SHP77 treated with DMSO at 0.1 percent for 48 hours (cell line): ENCODE measurements at regions not wholly inside any gene's neighbourhood (a gene's known extent, or its start where the extent isn't known, plus 50 kb on each side); places are given as distances from the start of the nearest gene placed in this dataset.
"Not testable (repeated sequence)": the region's sequence is repeated elsewhere in the genome, so short reads cannot be mapped to it uniquely, and the experiment has no call there.

Experiments used
- DNase-seq: peaks from one replicate; lab custom pipeline; 2025; lab: John Stamatoyannopoulos, UW

DNA sequence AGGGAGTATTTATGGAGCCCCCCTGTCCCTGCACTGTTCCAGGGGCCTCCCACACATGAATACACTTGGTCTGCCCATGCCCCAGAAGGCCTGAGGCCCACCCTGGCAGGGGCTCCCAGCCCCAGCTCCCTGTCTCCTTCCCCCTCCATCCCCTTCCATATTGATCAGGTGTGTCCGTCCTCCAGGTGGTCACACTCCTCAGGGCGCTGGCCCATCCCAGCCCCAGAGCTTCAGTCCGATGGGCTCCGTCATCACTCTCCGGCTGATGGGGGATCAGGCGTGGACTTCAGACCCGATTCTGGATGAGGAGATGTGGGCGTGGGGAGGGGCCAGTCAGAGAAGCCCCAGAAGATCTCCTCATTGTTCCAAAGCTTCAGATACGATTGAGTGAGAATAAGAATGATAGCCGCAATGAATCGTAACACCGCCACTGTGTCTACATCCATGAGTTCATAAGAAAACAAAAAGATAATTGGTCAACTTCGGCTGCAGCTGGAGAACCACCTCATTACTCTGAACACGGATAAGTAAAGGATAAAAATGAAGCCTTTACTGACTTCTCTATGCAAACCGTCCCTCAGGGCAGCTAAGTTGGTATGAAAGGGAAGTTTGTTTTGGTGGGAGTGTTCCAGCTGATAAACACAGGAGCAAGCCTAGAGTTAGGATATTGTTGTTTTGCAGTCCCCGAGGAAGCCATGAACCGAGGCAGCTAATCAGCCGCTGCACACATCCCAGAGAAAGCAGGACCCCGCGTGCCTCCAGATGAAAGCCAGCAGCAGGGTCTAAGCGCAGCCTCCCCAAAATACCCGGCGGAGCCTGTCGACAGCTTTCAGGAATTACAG lies 279.5 kb downstream of the NDUFA10 start:
- DNase-seq: no peak

DNA sequence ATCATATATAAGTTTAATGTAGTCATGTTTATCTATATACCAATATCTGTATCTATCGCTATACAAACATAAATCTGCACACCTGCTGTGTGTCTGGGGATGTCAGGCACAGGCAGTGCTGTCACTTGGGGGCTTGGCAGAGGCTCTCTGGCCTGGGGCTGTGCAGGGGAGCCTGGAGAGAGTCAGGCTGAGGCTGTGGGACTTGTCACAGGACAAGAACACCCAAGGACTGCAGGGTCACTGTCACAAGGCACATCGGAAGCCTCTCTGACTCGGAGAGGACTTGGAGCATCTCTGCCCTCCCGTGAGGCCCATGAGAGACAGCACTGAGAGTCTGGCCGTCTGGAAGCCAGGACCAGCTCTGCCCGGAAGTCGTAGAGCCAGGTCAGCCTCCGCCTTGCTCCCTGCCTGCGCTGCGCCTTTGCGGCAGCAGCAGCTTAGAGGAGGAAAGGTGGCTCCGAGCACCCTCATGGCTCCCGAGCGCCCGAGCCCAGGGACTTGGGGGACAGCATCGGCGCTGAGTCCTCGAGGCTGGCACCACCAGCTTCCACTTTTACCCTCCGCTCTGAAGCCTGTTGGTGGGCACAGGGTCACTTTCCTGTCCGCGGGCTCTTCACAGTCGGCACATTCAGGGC lies 280.3 kb downstream of the NDUFA10 start:
- no peak for DNase-seq

DNA sequence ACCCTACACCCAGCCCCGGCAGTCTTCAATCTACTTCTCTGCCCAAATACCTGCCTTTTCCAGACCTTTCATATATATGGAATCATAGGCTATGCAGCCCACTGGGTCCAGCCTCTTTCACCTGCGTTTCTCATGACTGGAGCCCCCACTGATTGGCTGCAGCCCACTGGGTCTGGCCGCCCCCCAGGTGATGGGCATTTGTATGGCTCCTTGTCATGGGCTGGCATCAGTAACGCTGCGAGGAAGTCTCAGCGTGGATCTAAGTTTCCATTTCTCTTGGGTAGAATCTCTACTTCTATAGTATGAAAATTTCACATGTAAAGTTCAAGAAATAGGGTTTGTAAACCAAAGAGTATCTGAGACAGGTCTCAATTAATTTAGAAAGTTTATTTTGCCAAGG lies 281.9 kb downstream of the NDUFA10 start:
- DNase-seq: no peak

DNA sequence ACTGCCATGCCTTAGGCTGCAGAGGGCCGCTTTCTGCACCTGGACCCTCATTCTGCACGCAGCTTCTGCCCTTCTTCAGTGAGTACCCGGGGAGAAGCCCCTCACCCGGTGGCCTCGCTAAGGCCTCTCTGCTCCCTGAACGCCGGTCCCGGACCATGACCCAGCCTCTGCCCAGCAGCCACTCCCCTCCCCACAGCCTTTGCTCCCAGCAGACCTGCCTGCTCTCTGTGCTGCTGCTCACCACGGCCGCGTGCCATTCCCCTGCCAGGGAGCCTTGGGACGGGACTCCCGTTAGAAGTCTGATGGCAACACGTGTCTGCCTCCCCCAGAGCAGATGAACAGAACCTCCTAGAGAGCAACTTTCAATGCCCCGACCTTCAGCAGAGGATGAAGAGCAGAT lies 282.8 kb downstream of the NDUFA10 start:
- no peak for DNase-seq

DNA sequence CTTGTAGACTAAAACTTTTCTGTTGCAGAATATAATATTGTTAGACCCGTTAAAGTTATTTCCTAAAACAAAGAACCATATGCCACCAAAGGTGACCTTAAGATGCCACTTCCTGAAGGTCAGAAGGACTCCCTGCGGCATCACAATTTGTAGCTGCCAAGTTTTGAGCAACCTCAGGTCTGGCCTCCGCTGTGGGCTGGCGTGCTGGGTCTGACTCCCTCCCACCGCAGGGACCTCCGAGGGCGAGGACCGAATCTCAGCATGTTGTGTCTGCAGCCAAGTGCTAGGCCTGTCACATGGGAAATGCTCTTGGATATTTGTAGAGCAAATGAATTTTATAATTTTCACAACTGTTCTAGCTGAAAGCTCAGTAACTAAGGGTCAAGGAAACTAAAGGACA lies 285.9 kb downstream of the NDUFA10 start:
- DNase-seq: no peak

DNA sequence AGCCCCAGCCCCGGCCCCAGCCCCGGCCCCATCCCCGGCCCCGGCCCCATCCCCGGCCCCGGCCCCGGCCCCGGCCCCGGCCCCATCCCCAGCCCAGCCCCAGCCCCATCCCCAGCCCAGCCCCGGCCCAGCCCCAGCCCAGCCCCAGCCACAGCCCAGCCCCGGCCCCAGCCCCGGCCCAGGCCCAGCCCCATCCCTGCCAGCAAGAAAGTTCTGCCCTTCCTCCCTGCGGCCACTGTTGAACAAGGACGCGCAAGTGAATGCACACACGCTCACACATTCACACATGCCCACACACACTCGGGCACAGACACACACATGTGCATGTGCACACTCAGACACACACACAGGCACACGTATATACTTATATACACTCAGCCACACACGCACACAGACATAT lies 287.0 kb downstream of the NDUFA10 start:
- no peak for DNase-seq

DNA sequence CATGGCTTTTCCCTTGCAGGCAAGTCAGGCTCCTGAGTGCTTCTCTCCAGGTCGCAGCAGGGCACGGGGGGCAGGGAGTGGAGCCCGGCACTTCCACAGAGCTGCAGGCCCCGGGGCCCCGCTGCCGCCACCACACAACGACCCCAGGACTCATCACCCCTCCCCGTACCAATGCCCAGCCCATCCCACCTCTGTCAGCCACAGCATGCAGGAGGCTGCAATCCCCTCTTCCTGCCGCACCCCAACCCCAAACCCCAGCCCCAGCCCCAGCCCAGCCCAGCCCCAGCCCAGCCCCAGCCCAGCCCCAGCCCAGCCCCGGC lies 288.0 kb downstream of the NDUFA10 start:
- no peak for DNase-seq

DNA sequence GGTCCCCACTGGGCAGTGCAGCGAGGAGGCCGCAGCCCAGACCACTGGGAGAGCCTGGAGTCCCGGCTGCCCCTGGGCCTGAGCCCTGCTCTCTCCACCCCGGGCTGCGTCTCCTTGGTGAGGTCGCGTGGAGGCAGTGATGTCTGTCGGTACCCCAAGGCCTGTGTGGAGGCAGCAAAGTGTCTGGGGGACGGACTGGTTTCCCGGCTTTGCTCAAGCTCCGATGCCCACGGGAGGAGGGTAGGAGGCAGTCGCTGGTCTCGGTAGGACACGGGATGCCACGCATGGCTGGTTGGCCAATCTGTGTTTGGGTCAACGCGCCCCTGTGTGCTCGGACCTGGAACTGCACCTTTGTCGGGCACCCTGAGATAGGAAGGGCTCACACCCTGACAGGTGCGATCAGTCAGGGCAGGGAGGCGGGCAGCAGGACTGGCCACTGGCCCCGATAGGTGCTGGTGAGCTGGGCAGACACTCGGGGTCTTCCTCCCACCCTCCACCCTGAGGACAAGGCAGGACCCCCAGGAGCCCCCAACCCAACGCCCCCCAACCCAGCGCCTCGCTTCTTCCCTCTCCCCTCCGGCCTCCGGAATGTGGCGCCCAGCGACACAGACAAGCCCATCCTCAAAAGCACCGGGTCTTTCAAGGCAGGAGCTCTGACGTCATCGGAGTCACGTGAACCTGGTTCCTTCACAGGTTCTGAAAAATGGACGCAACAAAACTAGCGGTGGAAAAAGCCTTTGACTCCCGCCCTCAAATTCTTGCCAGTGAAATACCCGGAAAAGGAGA lies 288.6 kb downstream of the NDUFA10 start:
- no peak for DNase-seq

DNA sequence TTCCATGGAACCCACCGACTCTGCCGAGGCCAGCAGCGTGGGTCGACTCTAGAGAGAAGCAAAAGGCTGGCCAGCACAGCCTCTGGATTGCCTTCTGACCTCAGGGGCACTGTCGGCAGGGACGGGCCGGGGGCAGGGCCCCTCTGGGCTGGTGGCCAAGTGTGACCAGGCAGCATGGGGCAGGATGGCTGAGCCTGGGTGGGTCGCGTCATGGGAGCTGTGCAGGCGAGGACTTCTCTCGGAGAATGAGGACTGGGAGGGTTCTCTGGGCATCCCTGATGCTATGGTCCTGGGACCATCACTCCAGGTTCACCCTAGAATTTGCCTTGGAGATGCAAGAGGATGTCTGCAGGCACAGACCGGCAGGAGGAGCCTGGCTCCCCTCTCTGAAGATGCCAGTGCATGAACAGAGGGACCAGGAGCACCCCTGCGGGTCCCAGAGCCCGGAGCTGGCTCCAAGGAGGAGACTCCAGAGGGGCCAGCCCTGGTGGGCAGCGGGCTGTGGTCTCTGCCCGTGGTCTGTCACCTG lies 289.2 kb downstream of the NDUFA10 start:
- DNase-seq: no peak

DNA sequence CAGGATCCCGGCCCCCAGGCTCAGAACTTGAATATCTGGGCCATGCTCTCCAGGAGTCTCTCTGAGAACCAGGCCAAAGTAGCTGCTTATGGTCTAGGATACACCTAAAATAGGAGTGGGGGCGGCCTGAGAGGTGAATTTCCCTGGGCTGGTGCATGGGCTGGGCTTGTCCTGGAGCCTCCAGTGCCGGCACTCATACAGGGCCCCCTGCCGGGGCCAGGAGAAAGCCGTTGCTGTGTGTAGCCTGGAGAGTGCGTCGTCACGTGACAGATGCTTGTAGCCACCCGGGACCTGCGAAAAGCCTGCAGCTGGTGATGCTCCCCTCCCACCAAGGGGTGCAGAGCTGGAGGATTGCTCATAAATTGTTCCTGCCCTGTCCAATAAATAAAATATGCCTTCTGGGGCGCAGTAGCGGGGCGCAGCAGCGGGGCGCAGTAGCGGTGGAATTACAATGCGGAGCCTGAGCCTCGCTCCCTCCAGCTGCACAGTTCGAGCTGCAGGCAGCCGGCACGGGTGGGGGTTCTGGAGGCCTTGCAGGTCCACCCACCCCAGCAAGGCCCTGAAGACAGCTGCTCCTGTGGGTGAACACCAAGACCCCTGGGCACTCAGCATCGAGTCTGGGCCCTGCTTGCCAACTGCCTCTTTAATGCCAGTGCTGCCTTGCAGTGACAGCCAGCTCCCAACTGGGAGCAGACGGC lies 289.9 kb downstream of the NDUFA10 start:
- no peak for DNase-seq

DNA sequence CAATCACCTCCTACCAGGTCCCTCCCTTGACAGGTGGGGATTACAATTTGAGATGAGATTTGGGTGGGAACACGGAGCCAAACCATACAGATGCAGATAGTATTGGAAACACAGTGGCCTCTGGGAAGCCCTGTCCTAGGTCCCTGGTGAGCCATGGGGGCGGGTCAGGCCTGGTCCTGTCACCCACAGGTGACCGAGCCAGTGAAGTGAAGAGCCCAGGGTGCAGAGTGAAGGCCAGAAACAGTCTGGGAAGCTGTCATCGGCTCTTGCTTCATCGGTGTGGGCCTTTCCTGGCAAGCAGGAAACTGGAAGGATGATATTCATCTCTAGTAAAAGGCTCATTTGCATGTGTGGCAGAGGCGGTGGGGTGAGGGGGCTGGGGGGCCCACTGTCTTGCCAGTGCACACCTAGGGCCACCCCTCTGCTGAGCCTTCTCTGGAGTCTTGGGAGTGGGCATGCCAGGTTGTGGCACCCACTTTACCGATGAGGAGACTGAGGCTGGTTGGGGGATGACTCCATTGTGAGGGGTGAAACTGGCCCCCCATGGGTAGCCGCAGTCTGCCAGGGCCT lies 290.6 kb downstream of the NDUFA10 start:
- DNase-seq: no peak

DNA sequence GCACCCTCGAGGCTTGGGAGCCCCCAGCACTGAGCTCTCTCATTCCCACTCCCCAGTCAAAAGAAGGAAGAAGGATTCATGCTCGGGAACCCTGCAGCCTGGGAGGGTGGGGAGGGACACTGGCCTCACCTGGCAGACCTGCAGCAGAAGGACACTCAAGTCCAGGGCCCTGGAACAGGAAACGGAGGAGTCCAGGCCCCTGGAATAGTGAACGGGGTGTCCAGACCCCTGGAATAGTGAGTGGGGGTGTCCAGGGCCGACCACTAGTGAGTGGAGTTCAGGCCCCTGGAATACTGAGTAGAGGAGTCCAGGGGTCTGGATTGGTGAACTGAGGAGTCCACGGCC lies 292.5 kb downstream of the NDUFA10 start:
- DNase-seq: no peak

DNA sequence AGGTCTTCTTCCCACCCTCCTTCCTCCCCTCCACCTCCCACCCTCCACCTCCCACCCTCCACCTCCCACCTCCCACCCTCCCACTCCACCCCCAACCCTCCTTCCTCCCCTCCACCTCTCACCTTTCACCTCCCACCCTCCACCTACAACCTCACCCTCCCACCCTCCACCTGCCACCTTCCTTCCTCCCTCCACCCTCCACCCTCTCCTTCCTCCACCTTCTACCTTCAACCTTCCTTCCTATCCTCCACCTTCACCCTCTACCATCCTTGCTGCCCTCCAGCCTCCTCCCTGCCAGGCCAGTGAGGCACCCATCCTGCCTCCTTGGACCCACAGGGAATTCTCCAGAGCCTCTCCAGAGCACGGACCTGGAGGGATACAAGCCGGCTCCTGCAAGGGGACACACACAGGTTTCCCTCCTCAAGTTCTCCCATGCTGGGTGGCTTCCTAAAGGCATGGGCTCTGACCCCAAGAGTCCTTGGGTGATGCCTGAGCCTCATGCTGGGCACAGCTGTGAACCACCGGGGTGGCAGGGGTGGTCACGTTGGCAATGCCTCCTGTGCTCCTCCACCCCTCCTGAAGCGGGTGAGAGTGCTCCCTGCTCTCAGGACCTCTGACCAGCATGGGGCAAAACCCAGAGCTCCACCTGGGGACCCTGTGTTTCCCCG lies 293.0 kb downstream of the NDUFA10 start:
- DNase-seq: no peak

DNA sequence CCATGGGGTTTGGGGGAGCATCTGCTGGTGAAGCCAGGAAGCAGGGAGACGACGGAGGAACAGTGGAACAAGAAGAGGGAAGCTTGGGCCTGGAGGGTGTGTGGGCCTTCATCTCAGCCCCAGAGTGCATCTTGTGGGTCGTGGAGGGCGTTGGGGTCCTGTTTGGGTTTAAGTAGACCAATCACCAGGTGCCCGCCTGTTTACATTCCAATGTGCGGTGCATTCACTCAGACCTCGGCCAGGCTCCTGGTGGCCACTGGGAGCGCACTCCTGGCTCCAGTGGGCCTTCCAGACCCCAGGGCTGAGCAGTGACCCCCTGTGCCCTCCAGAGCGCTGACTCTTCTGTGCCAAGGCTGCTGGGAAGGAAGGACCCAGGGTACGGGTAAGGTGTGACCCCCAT lies 293.7 kb downstream of the NDUFA10 start:
- DNase-seq: no peak

DNA sequence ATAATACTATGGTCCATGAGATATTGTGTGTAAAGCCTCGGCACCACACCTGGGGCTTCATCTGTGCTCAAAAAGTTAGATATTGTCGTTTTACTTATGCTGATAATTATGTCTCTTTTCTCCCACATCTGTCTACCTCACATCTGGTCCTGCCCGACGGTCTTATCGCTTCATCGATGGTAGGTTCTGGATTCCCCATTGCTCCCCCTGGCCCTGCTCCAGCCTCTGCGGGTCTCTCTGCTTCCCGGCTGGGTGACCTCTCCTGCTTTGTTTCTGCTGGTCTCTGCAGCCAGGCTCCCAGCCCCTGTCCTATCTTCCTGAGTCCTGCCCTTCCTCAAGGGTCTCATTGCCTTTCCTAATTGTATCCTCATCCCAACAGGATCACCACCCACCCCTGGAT lies 294.2 kb downstream of the NDUFA10 start:
- no peak for DNase-seq

DNA sequence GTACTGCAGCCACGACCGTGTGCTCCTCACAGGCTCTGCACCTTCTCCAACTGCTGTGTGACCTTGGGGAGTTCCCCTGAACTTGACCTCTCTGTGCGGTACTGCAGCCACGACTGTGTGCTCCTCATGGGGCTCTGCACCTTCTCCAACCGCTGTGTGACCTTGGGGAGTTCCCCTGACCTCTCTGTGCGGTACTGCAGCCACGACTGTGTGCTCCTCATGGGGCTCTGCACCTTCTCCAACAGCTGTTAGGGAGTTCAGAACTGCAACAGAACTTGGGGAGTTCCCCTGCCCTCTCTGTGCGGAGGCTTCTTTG lies 294.6 kb downstream of the NDUFA10 start:
- DNase-seq: not testable (repeated sequence)

DNA sequence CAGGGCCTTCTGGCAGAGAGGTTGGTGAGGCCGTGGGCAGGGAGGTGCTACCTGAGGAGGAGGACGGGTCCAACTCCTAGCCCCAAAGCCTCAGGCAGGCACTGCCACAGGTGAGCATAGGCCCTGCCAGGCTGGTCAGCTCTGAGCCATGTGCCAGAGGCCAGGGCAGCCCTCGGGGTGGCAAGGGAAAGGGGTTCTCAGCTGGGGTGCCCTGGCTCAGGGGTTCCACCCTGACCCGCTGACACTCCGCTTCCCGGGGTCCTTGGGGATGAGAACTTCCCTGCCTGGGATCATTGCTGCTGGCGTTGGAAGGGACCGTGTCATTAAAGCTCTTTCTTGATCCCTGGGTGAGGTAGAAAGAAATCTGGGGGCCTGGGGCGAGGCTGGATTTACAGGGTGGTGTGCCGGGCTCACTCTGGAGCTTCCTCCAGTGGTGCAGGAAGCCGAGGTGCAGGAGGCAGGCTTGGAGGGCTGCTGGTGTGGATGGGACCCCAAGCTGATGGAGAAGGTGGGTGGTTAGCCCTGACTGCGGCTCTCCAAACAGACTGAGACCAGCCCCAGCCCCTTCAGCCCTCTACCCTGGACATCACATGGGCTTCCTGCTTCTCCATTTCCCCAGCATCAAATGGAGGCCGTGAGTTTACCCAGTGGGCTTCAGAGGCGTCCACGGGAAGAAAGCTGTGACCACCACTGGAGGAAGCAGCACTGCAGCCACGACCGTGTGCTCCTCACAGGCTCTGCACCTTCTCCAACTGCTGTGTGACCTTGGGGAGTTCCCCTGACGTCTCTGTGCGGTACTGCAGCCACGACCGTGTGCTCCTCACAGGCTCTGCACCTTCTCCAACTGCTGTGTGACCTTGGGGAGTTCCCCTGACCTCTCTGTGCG lies 295.2 kb downstream of the NDUFA10 start:
- DNase-seq: no peak

DNA sequence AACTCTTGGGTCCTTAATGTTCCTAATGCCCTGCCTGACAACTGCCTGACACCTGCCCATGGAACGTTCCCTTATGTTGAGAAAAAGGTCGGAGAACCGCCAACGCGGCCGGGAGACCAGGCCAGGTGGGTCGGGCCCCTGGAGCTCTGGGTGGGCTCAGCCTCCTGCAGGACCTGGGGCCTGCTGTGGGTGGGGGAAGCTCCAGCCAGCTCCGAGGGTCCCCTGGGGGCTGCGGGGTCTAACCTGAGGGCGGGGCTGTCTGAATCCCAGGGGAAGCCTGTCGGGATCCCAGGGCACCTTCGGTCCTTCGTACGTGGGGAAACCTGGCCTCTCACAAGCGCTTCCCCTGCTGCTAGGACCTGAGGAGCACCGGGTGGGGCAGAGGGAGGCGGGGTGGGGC lies 296.0 kb downstream of the NDUFA10 start:
- no peak for DNase-seq

DNA sequence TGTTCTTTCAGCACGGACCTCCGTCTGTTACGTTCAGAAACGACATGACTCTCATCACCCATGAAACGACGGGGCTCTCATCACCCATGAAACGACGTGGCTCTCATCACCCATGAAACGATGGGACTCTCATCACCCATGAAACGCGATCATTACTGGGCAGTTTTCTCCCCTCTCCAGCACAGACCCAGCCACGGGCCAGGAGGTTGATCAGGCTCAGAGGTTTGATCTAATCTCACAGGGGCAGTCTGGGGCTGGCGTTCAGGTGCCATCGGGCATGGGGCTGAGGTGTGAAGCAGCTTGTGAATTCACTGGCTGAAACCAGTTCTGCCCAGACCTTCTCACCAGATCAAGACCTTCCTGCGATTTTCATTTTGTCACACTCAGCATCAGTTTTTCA lies 296.4 kb downstream of the NDUFA10 start:
- DNase-seq: no peak

DNA sequence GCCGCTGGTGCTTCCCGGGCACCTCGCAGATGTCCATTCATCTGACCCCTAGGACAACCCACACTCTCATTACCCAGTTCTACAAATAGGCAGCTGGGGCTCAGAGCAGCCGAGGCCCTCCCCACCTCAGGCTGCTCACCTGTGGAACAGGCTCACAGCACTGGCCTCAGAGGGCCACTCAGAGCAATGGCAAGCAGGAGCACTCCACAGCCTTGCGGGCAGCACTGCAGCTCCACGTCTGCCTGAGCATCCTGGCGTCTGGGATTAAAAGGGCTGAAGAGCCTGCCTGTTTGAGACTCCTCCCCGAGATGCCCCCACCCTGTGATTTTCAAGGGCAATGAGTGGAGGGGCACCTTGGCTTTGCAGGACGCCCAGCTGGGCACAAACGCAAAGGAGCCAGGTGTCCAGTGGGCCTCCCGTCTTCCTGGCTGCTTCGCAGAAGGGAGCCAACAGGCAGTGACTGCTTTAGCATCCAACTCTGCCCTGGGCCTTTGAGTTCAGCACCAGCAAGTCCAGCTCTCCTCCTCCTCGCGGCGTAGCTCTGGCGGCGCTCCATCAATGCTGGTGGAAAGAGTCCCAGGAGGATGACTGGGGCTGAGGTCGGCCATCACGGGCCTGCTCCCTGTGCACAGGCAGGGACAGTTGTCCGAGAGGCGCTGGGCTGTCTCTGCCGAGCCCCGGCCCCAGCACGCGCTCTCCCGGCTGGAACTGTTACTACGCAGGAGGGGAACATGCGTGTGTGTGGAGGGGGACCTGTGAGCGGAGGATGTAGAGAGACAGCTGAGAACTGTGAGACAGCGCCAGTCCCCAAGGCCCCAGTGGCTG lies 297.2 kb downstream of the NDUFA10 start:
- DNase-seq: no peak
